Astrocyte of the spinal cord (primary cell): ENCODE measurements at regions not wholly inside any gene's neighbourhood (a gene's known extent, or its start where the extent isn't known, plus 50 kb on each side); places are given as distances from the start of the nearest gene placed in this dataset.
A peak's percentile ranks its signal among the peaks of the same experiment; 100 is the strongest.

Source experiments
- DNase-seq: peaks from one replicate; pipeline ENCODE4 v3.0.0; 2011; ENCODE audit warnings: low read depth, low spot score
- H3K4me3 ChIP-seq: 2 replicates; pipeline ENCODE4 v1.5.1; 2011; ENCODE audit warnings: low read depth, mild to moderate bottlenecking, low read length, moderate library complexity
- in situ Hi-C: cut with HindIII; loops from 2 replicates; pipeline ENCODE4 v1.10.0; 2017; ENCODE audit warnings: low sequenced_read_pairs
- TF ChIP-seq, protein P1 (sequence below): IDR thresholded peaks from 2 replicates; pipeline ENCODE4 v1.5.1; 2012; ENCODE audit warnings: low read depth, mild to moderate bottlenecking, low read length, inconsistent platforms

GRCh38 chr15:23514484-23514883 lies 51.0 kb upstream of the MKRN3 start:
- in situ Hi-C loops: no loop called here
- H3K4me3 ChIP-seq: no peak overlapping the region
- no peak for DNase-seq
- TF ChIP-seq, protein P1, sequence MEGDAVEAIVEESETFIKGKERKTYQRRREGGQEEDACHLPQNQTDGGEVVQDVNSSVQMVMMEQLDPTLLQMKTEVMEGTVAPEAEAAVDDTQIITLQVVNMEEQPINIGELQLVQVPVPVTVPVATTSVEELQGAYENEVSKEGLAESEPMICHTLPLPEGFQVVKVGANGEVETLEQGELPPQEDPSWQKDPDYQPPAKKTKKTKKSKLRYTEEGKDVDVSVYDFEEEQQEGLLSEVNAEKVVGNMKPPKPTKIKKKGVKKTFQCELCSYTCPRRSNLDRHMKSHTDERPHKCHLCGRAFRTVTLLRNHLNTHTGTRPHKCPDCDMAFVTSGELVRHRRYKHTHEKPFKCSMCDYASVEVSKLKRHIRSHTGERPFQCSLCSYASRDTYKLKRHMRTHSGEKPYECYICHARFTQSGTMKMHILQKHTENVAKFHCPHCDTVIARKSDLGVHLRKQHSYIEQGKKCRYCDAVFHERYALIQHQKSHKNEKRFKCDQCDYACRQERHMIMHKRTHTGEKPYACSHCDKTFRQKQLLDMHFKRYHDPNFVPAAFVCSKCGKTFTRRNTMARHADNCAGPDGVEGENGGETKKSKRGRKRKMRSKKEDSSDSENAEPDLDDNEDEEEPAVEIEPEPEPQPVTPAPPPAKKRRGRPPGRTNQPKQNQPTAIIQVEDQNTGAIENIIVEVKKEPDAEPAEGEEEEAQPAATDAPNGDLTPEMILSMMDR: no peak

DNA sequence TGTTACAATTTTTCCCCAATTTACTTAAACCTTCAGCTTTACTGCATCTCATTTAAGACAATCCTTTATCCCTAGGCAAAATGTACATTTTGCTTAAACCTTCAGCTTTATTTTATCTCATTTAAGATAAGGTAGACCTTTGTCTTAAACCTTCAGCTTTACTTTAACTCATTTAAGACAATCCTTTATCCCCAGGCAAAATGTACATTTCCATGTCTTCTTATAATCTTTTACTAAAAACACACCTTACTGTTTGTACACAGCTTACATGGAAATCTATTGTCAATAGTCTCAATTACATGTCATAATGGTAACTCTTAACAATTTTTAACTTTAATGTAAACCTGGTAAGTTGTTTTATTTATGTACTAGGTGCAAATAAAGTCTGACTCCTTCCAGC lies 58.7 kb upstream of the MKRN3 start:
- in situ Hi-C loops: no loop called here
- TF ChIP-seq, protein P1: no peak
- H3K4me3 ChIP-seq: no peak overlapping the region
- no peak for DNase-seq

GRCh38 chr15:23503980-23504379 lies 56.9 kb upstream of the GOLGA6L2 start:
- no peak overlapping the region for H3K4me3 ChIP-seq
- in situ Hi-C loops: no loop called here
- DNase-seq: no peak
- TF ChIP-seq, protein P1: no peak

DNA sequence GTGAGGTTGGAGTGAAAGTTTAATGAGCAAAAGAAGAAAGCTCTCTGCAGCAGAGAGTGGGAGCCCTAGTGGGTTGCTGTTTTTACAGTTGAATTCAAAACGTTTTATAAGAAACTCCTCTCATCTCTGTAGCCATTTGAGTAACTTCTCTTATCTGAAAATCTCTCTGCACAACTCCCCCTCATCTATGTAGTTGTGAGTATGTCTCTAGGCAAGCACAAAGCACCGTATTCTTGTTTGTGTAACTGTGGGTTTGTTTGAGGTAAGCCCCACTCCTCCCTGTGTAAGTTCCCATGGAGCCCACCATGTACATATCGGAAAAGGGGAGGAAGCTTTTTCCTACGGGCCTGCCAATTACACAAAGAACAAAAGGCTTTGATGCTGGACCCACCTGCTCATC lies 56.5 kb upstream of the GOLGA6L2 start:
- in situ Hi-C loops: no loop called here
- TF ChIP-seq, protein P1: no peak
- H3K4me3 ChIP-seq: no peak overlapping the region
- no peak for DNase-seq

DNA sequence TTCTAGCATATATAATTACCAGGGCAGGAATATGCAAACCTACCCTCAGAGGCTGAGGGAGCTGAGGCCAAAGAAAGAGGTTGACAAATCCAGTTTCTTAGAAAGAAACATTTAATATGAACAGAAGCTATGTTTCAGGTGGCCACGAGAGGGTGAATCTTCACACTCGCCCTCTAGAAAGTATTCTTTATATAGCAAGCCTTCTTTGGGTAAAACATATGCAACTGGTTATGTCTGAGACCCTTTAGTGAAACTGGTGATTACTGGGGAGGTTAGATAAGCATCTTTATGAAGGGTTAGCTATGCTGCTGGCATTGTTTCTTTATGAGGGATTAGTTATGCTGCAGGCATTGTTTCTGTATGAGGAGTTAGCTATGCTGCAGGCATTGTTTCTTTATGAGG lies 50.7 kb upstream of the GOLGA6L2 start:
- DNase-seq: no peak
- H3K4me3 ChIP-seq: no peak overlapping the region
- in situ Hi-C loops: no loop called here
- TF ChIP-seq, protein P1: peak; percentile 42
